ENCODE measurements at regions not wholly inside any gene's neighbourhood (a gene's known extent, or its start where the extent isn't known, plus 50 kb on each side); places are given as distances from the start of the nearest gene placed in this dataset.

DNA sequence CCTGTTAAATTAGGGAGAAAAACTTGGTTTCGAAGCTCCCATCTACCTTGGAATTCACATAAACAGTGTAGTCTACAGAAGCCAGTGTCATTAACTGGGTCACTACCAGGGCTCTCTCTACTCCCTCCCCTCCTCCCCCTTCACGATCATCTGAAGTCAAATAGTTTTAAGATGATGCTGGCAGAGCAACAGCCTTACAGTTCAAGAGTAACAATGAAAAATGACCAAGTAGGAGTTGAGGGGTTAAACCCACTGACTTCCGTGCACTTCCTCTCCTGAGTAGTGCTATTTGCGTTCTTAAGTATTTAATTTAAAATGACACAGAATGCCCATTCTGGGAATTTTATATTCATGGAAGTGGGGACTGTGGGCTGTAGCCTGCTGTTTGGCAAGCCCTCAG is 236.9 kb downstream of the SIPA1L2 start:
- no peak overlapping the region for H3K9ac ChIP-seq (ENCODE audit: low read length)
- H3K79me2 ChIP-seq (replicated peaks; ENCODE audit: insufficient read depth, low read length): no peaks in the 10 kb centered on the region
- H3K27me3 ChIP-seq (ENCODE audit: insufficient read depth, low read depth, low read length): no peaks in the 10 kb centered on the region
- no peaks in the 10 kb centered on the region for H3K36me3 ChIP-seq (ENCODE audit: insufficient read depth, low read length)
- no peaks in the 10 kb centered on the region for H3K9me3 ChIP-seq (ENCODE audit: low read length)
- H4K20me1 ChIP-seq (ENCODE audit: insufficient read depth): no peaks in the 10 kb centered on the region
- no peaks in the 10 kb centered on the region for H3K9me2 ChIP-seq (ENCODE audit: insufficient read depth, low read length)
- no peak overlapping the region for H2AFZ ChIP-seq (ENCODE audit: low read depth, low read length)
- no peak overlapping the region for H3K27ac ChIP-seq (ENCODE audit: low read length)
- no peak overlapping the region for H3K4me3 ChIP-seq (ENCODE audit: low read length)
- H3F3A ChIP-seq (ENCODE audit: insufficient read depth, low read length, poor library complexity, severe bottlenecking): no peaks in the 10 kb centered on the region
- no peak overlapping the region for H3K4me2 ChIP-seq (ENCODE audit: low read length)
- TF ChIP-seq RAD21 (conservative IDR thresholded peaks at IDR 0.05) (no peak), SMC3 (conservative IDR thresholded peaks at IDR 0.05; ENCODE audit: poor library complexity) (no peak), TAF1 (IDR thresholded peaks at IDR 0.05; ENCODE audit: low read depth) (no peak), EP300 (conservative IDR thresholded peaks at IDR 0.05; ENCODE audit: poor library complexity, severe bottlenecking) (no peak), EZH2 (IDR thresholded peaks at IDR 0.05; ENCODE audit: borderline replicate concordance, insufficient read depth, low read length, poor library complexity, severe bottlenecking) (no peak), POLR2AphosphoS5 (IDR thresholded peaks at IDR 0.05) (no peak), MXI1 (conservative IDR thresholded peaks at IDR 0.05; ENCODE audit: poor library complexity, severe bottlenecking) (no peak)
- TF ChIP-seq, protein P1, sequence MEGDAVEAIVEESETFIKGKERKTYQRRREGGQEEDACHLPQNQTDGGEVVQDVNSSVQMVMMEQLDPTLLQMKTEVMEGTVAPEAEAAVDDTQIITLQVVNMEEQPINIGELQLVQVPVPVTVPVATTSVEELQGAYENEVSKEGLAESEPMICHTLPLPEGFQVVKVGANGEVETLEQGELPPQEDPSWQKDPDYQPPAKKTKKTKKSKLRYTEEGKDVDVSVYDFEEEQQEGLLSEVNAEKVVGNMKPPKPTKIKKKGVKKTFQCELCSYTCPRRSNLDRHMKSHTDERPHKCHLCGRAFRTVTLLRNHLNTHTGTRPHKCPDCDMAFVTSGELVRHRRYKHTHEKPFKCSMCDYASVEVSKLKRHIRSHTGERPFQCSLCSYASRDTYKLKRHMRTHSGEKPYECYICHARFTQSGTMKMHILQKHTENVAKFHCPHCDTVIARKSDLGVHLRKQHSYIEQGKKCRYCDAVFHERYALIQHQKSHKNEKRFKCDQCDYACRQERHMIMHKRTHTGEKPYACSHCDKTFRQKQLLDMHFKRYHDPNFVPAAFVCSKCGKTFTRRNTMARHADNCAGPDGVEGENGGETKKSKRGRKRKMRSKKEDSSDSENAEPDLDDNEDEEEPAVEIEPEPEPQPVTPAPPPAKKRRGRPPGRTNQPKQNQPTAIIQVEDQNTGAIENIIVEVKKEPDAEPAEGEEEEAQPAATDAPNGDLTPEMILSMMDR (IDR thresholded peaks at IDR 0.05; ENCODE audit: poor library complexity, severe bottlenecking): no peak
- TF ChIP-seq, protein P2, sequence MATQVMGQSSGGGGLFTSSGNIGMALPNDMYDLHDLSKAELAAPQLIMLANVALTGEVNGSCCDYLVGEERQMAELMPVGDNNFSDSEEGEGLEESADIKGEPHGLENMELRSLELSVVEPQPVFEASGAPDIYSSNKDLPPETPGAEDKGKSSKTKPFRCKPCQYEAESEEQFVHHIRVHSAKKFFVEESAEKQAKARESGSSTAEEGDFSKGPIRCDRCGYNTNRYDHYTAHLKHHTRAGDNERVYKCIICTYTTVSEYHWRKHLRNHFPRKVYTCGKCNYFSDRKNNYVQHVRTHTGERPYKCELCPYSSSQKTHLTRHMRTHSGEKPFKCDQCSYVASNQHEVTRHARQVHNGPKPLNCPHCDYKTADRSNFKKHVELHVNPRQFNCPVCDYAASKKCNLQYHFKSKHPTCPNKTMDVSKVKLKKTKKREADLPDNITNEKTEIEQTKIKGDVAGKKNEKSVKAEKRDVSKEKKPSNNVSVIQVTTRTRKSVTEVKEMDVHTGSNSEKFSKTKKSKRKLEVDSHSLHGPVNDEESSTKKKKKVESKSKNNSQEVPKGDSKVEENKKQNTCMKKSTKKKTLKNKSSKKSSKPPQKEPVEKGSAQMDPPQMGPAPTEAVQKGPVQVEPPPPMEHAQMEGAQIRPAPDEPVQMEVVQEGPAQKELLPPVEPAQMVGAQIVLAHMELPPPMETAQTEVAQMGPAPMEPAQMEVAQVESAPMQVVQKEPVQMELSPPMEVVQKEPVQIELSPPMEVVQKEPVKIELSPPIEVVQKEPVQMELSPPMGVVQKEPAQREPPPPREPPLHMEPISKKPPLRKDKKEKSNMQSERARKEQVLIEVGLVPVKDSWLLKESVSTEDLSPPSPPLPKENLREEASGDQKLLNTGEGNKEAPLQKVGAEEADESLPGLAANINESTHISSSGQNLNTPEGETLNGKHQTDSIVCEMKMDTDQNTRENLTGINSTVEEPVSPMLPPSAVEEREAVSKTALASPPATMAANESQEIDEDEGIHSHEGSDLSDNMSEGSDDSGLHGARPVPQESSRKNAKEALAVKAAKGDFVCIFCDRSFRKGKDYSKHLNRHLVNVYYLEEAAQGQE (IDR thresholded peaks at IDR 0.05; ENCODE audit: borderline replicate concordance): no peak

DNA sequence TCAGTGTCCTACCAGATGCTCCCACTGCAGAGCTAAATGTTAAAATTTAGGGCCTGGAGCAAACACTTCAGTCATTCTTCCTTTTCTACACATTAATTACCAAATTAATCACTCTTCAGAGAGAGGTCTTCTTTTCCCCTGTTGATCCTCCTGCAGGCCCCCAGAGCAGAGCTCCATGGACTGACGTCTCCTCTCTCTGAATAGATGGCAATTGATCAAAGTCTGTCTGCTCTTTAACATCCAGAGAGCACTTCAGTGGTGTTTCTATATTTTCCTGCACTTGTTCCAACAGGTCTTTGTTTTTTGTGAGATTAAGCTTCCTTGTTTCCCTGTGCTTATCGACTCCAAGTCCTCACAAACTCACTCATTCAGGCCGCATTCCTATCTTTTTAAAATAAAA is 239.3 kb downstream of the SIPA1L2 start:
- Histone ChIP-seq H3K4me3 (ENCODE audit: low read length) (no peak overlapping the region), H3F3A (ENCODE audit: insufficient read depth, low read length, poor library complexity, severe bottlenecking) (no peaks in the 10 kb centered on the region), H3K9ac (ENCODE audit: low read length) (no peak overlapping the region), H3K9me3 (ENCODE audit: low read length) (no peaks in the 10 kb centered on the region), H3K27ac (ENCODE audit: low read length) (no peak overlapping the region), H2AFZ (ENCODE audit: low read depth, low read length) (no peak overlapping the region), H3K27me3 (ENCODE audit: insufficient read depth, low read depth, low read length) (no peaks in the 10 kb centered on the region), H3K36me3 (ENCODE audit: insufficient read depth, low read length) (no peaks in the 10 kb centered on the region), H3K4me2 (ENCODE audit: low read length) (no peak overlapping the region), H4K20me1 (ENCODE audit: insufficient read depth) (no peaks in the 10 kb centered on the region), H3K9me2 (ENCODE audit: insufficient read depth, low read length) (no peaks in the 10 kb centered on the region), H3K79me2 (replicated peaks; ENCODE audit: insufficient read depth, low read length) (no peaks in the 10 kb centered on the region)
- TF ChIP-seq RAD21 (conservative IDR thresholded peaks at IDR 0.05): no peak
- no peak for TF ChIP-seq MXI1 (conservative IDR thresholded peaks at IDR 0.05; ENCODE audit: poor library complexity, severe bottlenecking)

DNA sequence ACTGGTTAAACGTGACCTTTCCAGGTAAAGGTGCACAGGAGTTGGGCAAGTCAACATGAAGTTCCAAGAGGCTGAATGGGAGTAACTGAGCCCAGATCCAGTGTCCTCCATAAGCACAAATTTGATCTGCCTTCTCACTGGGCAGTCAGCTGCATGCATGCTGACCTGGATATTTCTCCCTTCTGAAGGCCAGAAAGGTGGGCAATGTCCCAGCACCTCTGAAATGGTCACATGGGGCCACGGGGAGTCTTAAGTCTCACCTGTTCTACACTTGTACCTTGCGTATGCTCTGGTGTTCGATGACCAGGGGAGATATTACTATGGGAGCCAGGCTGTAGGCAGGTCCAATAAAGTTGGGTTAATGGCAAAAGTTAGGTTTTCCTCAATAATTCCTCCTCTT is 240.2 kb downstream of the SIPA1L2 start:
- no peaks in the 10 kb centered on the region for H3K27me3 ChIP-seq (ENCODE audit: insufficient read depth, low read depth, low read length)
- no peak overlapping the region for H3K9ac ChIP-seq (ENCODE audit: low read length)
- no peak overlapping the region for H3K27ac ChIP-seq (ENCODE audit: low read length)
- H3K36me3 ChIP-seq (ENCODE audit: insufficient read depth, low read length): no peaks in the 10 kb centered on the region
- TF ChIP-seq SMC3 (conservative IDR thresholded peaks at IDR 0.05; ENCODE audit: poor library complexity): no peak
- no peak for TF ChIP-seq EP300 (conservative IDR thresholded peaks at IDR 0.05; ENCODE audit: poor library complexity, severe bottlenecking)
- no peak for TF ChIP-seq TAF1 (IDR thresholded peaks at IDR 0.05; ENCODE audit: low read depth)
- no peak for TF ChIP-seq EZH2 (IDR thresholded peaks at IDR 0.05; ENCODE audit: borderline replicate concordance, insufficient read depth, low read length, poor library complexity, severe bottlenecking)
- no peak for TF ChIP-seq POLR2AphosphoS5 (IDR thresholded peaks at IDR 0.05)
- TF ChIP-seq, protein P1 (IDR thresholded peaks at IDR 0.05; ENCODE audit: poor library complexity, severe bottlenecking): no peak
- TF ChIP-seq, protein P2 (IDR thresholded peaks at IDR 0.05; ENCODE audit: borderline replicate concordance): no peak
- no peak for TF ChIP-seq MXI1 (conservative IDR thresholded peaks at IDR 0.05; ENCODE audit: poor library complexity, severe bottlenecking)
- no peak for TF ChIP-seq RAD21 (conservative IDR thresholded peaks at IDR 0.05)
- no peaks in the 10 kb centered on the region for H3K79me2 ChIP-seq (replicated peaks; ENCODE audit: insufficient read depth, low read length)
- no peak overlapping the region for H3K4me3 ChIP-seq (ENCODE audit: low read length)
- H2AFZ ChIP-seq (ENCODE audit: low read depth, low read length): no peak overlapping the region
- H3K9me3 ChIP-seq (ENCODE audit: low read length): no peaks in the 10 kb centered on the region
- H4K20me1 ChIP-seq (ENCODE audit: insufficient read depth): no peaks in the 10 kb centered on the region
- H3F3A ChIP-seq (ENCODE audit: insufficient read depth, low read length, poor library complexity, severe bottlenecking): no peaks in the 10 kb centered on the region
- no peaks in the 10 kb centered on the region for H3K9me2 ChIP-seq (ENCODE audit: insufficient read depth, low read length)
- no peak overlapping the region for H3K4me2 ChIP-seq (ENCODE audit: low read length)
